Suprapubic skin (tissue), 4 donors: ENCODE measurements at regions not wholly inside any gene's neighbourhood (a gene's known extent, or its start where the extent isn't known, plus 50 kb on each side); places are given as distances from the start of the nearest gene placed in this dataset.

Experiments used
- DNase-seq, 2 donors: peaks; one replicate each; pipeline ENCODE4 v3.0.0-alpha.2; 2019; ENCODE audit warnings: low spot score in 2 of 2
- H3K27ac ChIP-seq: fragments of 200-600 bp; sonication (generic); one replicate; pipeline ENCODE4 v1.5.1; 2019
- H3K27me3 ChIP-seq: fragments of 200-600 bp; sonication (generic); one replicate; pipeline ENCODE4 v1.5.1; 2019
- H3K36me3 ChIP-seq: fragments of 200-600 bp; sonication (generic); one replicate; pipeline ENCODE4 v1.5.1; 2019
- H3K4me1 ChIP-seq: fragments of 200-600 bp; sonication (generic); one replicate; pipeline ENCODE4 v1.5.1; 2019
- H3K4me3 ChIP-seq: fragments of 200-600 bp; sonication (generic); one replicate; pipeline ENCODE4 v1.5.1; 2019; ENCODE audit warnings: mild to moderate bottlenecking
- H3K9me3 ChIP-seq: fragments of 200-600 bp; sonication (generic); one replicate; pipeline ENCODE4 v1.5.1; 2019
- EP300 ChIP-seq: sonication (generic); formaldehyde crosslinking; IDR thresholded peaks from one replicate; pipeline ENCODE4 v1.6.1; 2017; ENCODE audit warnings: antibody characterized with exemption
- POLR2A ChIP-seq, 2 donors: fragments of 450-650 bp; IDR thresholded peaks; one replicate each; pipeline ENCODE4 v1.6.1; 2017; ENCODE audit warnings: antibody characterized with exemption in 2 of 2, mild to moderate bottlenecking in 2 of 2, moderate library complexity in 2 of 2
- POLR2AphosphoS5 ChIP-seq, 3 donors: sonication (generic); formaldehyde crosslinking; IDR thresholded peaks; one replicate each; pipeline ENCODE4 v1.6.1; 2017; ENCODE audit warnings: antibody characterized with exemption in 3 of 3
- WGBS: methylation state at CpG from one replicate; pipeline ENCODE4 v1.1.5; 2018; 5-methylcytosine and 5-hydroxymethylcytosine counted together
- TF ChIP-seq, protein P1 (sequence below), 2 donors: fragments of 200-600 bp in 1 of 2; fragments of 450-650 bp in 1 of 2; sonication (generic) in 1 of 2; IDR thresholded peaks; one replicate each; pipeline ENCODE4 v1.5.1; 2016 to 2019; ENCODE audit warnings: antibody characterized with exemption in 2 of 2, mild to moderate bottlenecking in 1 of 2, moderate library complexity in 1 of 2

DNA sequence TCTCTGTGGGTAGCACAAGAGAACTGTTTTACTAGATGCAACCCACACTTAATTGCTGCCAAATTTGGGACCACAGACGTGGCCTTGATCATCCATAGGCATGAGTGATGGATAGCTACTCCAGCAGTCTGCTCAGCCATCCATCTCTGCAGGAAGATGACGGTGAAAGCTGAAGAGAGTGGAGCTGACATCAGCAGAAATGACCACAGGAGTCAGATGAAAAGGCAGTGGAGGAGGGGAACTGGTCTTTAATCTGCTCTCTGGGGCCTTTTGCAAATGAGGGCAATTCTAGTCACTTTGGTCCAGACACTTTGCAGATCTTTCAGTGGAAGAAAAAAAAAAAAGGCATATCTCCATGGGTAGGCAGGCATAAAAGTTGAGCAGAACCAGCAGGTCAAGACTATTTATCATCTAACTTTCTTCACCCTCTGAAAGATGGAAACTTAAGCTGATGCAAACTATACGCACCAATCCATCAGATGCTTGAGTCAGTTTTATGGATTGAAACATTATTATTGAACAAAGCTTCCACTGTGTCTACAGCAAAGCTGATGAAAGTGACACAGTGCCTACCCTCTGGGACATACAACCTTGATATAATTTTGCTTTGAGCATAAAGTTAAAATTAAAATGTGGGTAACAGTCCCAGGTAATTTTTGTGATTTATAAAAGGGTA, 281.6 kb upstream of the OBI1 start:
- Histone ChIP-seq H3K36me3 (no peaks in the 10 kb centered on the region), H3K27me3 (no peaks in the 10 kb centered on the region), H3K27ac (no peak overlapping the region), H3K4me1 (no peaks in the 10 kb centered on the region), H3K4me3 (no peak overlapping the region), H3K9me3 (no peaks in the 10 kb centered on the region)
- DNase-seq: no peak
- TF ChIP-seq EP300 (no peak), POLR2AphosphoS5 (IDR thresholded peaks at IDR 0.05) (no peak), POLR2A (IDR thresholded peaks at IDR 0.05) (no peak)
- TF ChIP-seq, protein P1, sequence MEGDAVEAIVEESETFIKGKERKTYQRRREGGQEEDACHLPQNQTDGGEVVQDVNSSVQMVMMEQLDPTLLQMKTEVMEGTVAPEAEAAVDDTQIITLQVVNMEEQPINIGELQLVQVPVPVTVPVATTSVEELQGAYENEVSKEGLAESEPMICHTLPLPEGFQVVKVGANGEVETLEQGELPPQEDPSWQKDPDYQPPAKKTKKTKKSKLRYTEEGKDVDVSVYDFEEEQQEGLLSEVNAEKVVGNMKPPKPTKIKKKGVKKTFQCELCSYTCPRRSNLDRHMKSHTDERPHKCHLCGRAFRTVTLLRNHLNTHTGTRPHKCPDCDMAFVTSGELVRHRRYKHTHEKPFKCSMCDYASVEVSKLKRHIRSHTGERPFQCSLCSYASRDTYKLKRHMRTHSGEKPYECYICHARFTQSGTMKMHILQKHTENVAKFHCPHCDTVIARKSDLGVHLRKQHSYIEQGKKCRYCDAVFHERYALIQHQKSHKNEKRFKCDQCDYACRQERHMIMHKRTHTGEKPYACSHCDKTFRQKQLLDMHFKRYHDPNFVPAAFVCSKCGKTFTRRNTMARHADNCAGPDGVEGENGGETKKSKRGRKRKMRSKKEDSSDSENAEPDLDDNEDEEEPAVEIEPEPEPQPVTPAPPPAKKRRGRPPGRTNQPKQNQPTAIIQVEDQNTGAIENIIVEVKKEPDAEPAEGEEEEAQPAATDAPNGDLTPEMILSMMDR (IDR thresholded peaks at IDR 0.05): no peak
- WGBS: 24% methylated on average over 3 of the region's 3 CpGs

DNA sequence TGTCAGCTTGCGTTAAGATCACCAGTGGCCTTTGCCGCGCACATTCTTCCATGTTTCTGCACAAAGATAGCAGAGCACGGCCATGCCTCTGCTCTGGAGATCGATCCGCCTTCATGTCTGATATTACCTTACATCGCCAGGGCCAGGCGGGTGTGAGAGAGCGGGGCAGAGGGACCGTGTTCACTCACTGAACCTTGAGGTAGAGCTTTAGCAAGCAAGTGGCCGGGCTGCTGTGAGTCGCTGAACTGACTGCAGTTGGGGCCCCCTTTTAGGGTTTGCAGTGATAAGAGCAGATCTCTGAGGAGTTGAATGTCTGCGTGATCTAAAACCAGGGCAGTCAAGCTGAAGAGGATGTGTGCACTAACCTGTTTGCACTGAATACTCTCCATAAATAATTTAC, 275.4 kb upstream of the OBI1 start:
- Histone ChIP-seq H3K4me1 (no peaks in the 10 kb centered on the region), H3K9me3 (no peaks in the 10 kb centered on the region), H3K27me3 (no peaks in the 10 kb centered on the region), H3K4me3 (no peak overlapping the region), H3K36me3 (no peaks in the 10 kb centered on the region), H3K27ac (no peak overlapping the region)
- TF ChIP-seq EP300 (no peak), POLR2A (IDR thresholded peaks at IDR 0.05) (no peak), POLR2AphosphoS5 (IDR thresholded peaks at IDR 0.05) (no peak)
- TF ChIP-seq, protein P1 (IDR thresholded peaks at IDR 0.05): no peak
- WGBS: 84% methylated on average over 12 of the region's 13 CpGs
- no peak for DNase-seq

DNA sequence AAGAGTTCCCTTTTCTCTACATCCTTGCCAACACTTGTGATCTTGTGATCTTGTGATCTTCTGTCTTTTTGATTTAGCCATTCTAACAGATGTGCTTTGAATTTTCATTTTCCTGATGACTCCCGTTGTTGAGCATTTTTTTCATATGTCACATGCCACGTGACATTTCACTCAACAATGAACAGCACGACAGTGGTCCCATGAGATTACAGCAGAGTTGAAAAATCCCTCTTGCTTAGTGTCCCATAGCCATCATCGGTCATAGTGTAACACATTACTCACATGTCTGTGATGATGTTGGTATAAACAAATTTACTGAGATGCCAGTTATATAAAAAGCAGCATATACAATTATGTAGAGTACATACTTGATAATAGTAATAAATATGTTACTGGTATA, 256.1 kb upstream of the OBI1 start:
- WGBS: 61% methylated on average over 4 of the region's 4 CpGs

GRCh38 chr13:78913656-78914055, 254.7 kb upstream of the OBI1 start:
- no peaks in the 10 kb centered on the region for H3K27me3 ChIP-seq
- WGBS: 73% methylated on average over 3 of the region's 3 CpGs
- no peaks in the 10 kb centered on the region for H3K36me3 ChIP-seq
- TF ChIP-seq POLR2A (IDR thresholded peaks at IDR 0.05) (no peak), EP300 (no peak), POLR2AphosphoS5 (IDR thresholded peaks at IDR 0.05) (no peak)
- TF ChIP-seq, protein P1 (IDR thresholded peaks at IDR 0.05): no peak
- no peaks in the 10 kb centered on the region for H3K4me1 ChIP-seq
- no peak for DNase-seq
- H3K9me3 ChIP-seq: no peaks in the 10 kb centered on the region
- H3K4me3 ChIP-seq: no peak overlapping the region
- H3K27ac ChIP-seq: no peak overlapping the region

More for the DNA sequence above, 256.1 kb upstream of the OBI1 start:
- TF ChIP-seq, protein P1 (IDR thresholded peaks at IDR 0.05): no peak
- TF ChIP-seq EP300 (no peak), POLR2AphosphoS5 (IDR thresholded peaks at IDR 0.05) (no peak), POLR2A (IDR thresholded peaks at IDR 0.05) (no peak)
- no peak for DNase-seq
- Histone ChIP-seq H3K9me3 (no peaks in the 10 kb centered on the region), H3K27ac (no peak overlapping the region), H3K36me3 (no peaks in the 10 kb centered on the region), H3K27me3 (no peaks in the 10 kb centered on the region), H3K4me3 (no peak overlapping the region), H3K4me1 (no peaks in the 10 kb centered on the region)

- TF ChIP-seq POLR2AphosphoS5 (IDR thresholded peaks at IDR 0.05) (no peak), POLR2A (IDR thresholded peaks at IDR 0.05) (no peak), EP300 (no peak)
- TF ChIP-seq, protein P1 (IDR thresholded peaks at IDR 0.05): no peak
- Histone ChIP-seq H3K4me1 (no peaks in the 10 kb centered on the region), H3K9me3 (no peaks in the 10 kb centered on the region), H3K27ac (no peak overlapping the region), H3K36me3 (no peaks in the 10 kb centered on the region), H3K27me3 (no peaks in the 10 kb centered on the region), H3K4me3 (no peak overlapping the region)
- WGBS: 72% methylated on average over 7 of the region's 7 CpGs
- DNase-seq: no peak
Measured at GRCh38 chr13:78910147-78910546, 251.2 kb upstream of the OBI1 start.
